ENCODE measurements at regions not wholly inside any gene's neighbourhood (a gene's known extent, or its start where the extent isn't known, plus 50 kb on each side); places are given as distances from the start of the nearest gene placed in this dataset.

DNA sequence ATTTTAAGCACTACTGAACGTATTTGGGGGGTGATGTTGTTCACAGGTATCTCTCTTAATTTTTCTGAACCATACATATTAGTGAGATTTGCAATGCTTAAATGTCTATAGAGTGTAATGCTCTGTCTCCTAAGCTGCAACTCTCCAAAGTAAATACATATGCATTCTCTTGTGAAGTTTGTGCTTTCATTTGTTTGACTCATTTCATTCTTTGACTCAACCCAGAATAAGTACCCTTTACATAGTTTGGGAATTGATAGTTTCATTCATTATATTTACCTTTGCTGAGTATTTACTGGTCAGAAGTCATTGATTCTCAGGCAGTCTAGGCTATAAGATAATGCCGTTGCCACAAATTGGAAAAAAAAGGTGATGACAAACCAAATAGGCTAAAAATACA is 406.9 kb downstream of the FGF9 start:
- no peaks in the 10 kb centered on the region for H3K9me1 ChIP-seq (ENCODE audit: control insufficient read depth, insufficient read depth, low read length)
- TF ChIP-seq MEIS2 (IDR thresholded peaks at IDR 0.05; ENCODE audit: partially characterized antibody) (no peak), PREB (CRISPR knock-in tag; IDR thresholded peaks at IDR 0.05) (no peak), MCM5 (IDR thresholded peaks at IDR 0.05; ENCODE audit: low read depth) (no peak), MTF1 (CRISPR knock-in tag; IDR thresholded peaks at IDR 0.05; ENCODE audit: borderline replicate concordance) (no peak), MIER1 (IDR thresholded peaks at IDR 0.05; ENCODE audit: low read depth) (no peak), PHF21A (IDR thresholded peaks at IDR 0.05; ENCODE audit: borderline replicate concordance, low read depth) (no peak)
- H3K4me3 ChIP-seq: no peak overlapping the region
- POLR2A ChIA-PET: no interaction called here
- no peaks in the 10 kb centered on the region for H3K4me1 ChIP-seq (replicated peaks in 1 of 2; ENCODE audit: control insufficient read depth in 2 of 2, insufficient read depth in 2 of 2, low read length in 2 of 2)
- FAIRE-seq (no peak), ATAC-seq (no peak), DNase-seq (ENCODE audit: extremely low read depth in 1 of 4, low spot score in 3 of 4) (no peak)
- intact Hi-C loops (cut with micrococcal nuclease) (no loop called here), in situ Hi-C loops (cut with MboI) (no loop called here)
- H3K9me3 ChIP-seq (replicated peaks; ENCODE audit: control insufficient read depth, insufficient read depth, low read depth, low read length): no peaks in the 10 kb centered on the region
- no peak overlapping the region for H3K4me2 ChIP-seq (ENCODE audit: insufficient read depth, low read length)
- no TSS peak for BruUV-seq (replicated peaks)
- CTCF ChIA-PET (ENCODE audit: low intra/inter-chr PET ratio): no interaction called here
- H4K20me1 ChIP-seq (replicated peaks; ENCODE audit: control insufficient read depth, insufficient read depth, low read length): no peaks in the 10 kb centered on the region
- H3K36me3 ChIP-seq (ENCODE audit: control insufficient read depth, insufficient read depth, low read length): no peaks in the 10 kb centered on the region
- no peaks in the 10 kb centered on the region; a peak in 1 of 5 replicates for H3K27me3 ChIP-seq (ENCODE audit: control insufficient read depth in 2 of 2, insufficient read depth in 2 of 2, low read length in 2 of 2)
- no peak overlapping the region for H3K9ac ChIP-seq (ENCODE audit: insufficient read depth in 1 of 2, low read depth in 2 of 2, low read length in 2 of 2)
- WGBS (ENCODE audit: insufficient coverage, low coverage, missing lambda C conversion rate): 0% methylated on average over 2 of the region's 2 CpGs
- no peaks in the 10 kb centered on the region for H3K79me2 ChIP-seq (ENCODE audit: control insufficient read depth, insufficient read depth, low read length)
- no peak overlapping the region for H2AFZ ChIP-seq (ENCODE audit: low read depth, low read length)
- no peak overlapping the region for H3K27ac ChIP-seq (ENCODE audit: extremely low read depth, low read depth, low read length)

- Histone ChIP-seq H3K9me3 (replicated peaks; ENCODE audit: control insufficient read depth, insufficient read depth, low read depth, low read length) (no peaks in the 10 kb centered on the region), H3K27me3 (ENCODE audit: control insufficient read depth in 2 of 2, insufficient read depth in 2 of 2, low read length in 2 of 2) (no peaks in the 10 kb centered on the region; a peak in 1 of 5 replicates), H3K4me1 (replicated peaks in 1 of 2; ENCODE audit: control insufficient read depth in 2 of 2, insufficient read depth in 2 of 2, low read length in 2 of 2) (no peaks in the 10 kb centered on the region), H3K27ac (ENCODE audit: extremely low read depth, low read depth, low read length) (no peak overlapping the region), H3K9ac (ENCODE audit: insufficient read depth in 1 of 2, low read depth in 2 of 2, low read length in 2 of 2) (no peak overlapping the region), H2AFZ (ENCODE audit: low read depth, low read length) (no peak overlapping the region), H3K36me3 (ENCODE audit: control insufficient read depth, insufficient read depth, low read length) (no peaks in the 10 kb centered on the region), H3K79me2 (ENCODE audit: control insufficient read depth, insufficient read depth, low read length) (no peaks in the 10 kb centered on the region), H3K4me3 (no peak overlapping the region), H3K9me1 (ENCODE audit: control insufficient read depth, insufficient read depth, low read length) (no peaks in the 10 kb centered on the region), H3K4me2 (ENCODE audit: insufficient read depth, low read length) (no peak overlapping the region), H4K20me1 (replicated peaks; ENCODE audit: control insufficient read depth, insufficient read depth, low read length) (no peaks in the 10 kb centered on the region)
- DNase-seq (ENCODE audit: extremely low read depth in 1 of 4, low spot score in 3 of 4) (no peak), ATAC-seq (no peak), FAIRE-seq (no peak)
- intact Hi-C loops (cut with micrococcal nuclease) (no loop called here), in situ Hi-C loops (cut with MboI) (no loop called here)
- ChIA-PET CTCF (ENCODE audit: low intra/inter-chr PET ratio) (no interaction called here), POLR2A (no interaction called here)
- 2% methylated on average over 9 of the region's 11 CpGs for WGBS (ENCODE audit: insufficient coverage, low coverage, missing lambda C conversion rate)
- BruUV-seq (replicated peaks): no TSS peak
- no peak for TF ChIP-seq HBP1 (CRISPR knock-in tag; IDR thresholded peaks at IDR 0.05)
- no peak for TF ChIP-seq FOSL1 (tag; conservative IDR thresholded peaks at IDR 0.05)
- no peak for TF ChIP-seq FOXA3 (CRISPR knock-in tag; conservative IDR thresholded peaks at IDR 0.05 in 1 of 2, IDR thresholded peaks at IDR 0.05 in 1 of 2)
- TF ChIP-seq ZBTB5 (IDR thresholded peaks at IDR 0.05): no peak
Observed at GRCh38 chr13:22079961-22080360, 409.1 kb downstream of the FGF9 start.
